ENCODE measurements at regions not wholly inside any gene's neighbourhood (a gene's known extent, or its start where the extent isn't known, plus 50 kb on each side); places are given as distances from the start of the nearest gene placed in this dataset.

DNA sequence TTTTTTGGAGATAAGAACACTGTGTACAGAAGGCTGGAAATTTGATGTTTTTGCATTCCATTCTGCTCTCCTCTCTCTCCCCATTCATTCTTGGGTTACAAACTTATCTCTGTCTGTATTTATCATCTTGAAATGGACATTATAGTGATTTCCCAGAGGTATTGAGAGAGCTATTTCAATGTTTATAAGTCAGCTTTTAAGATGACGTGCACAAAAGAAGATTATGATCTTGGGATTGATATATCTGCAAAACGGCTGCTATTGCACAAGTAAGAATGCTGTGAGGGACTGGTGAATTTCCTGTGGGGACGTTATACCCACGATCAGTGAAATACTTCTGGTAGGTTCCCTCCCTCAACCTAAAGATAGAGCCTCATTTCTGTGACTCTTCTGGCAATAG, 61.0 kb upstream of the DTNA start (continued):
- TF ChIP-seq ZNF224 (CRISPR knock-in tag; IDR thresholded peaks at IDR 0.05) (no peak), KDM5B (CRISPR knock-in tag; IDR thresholded peaks at IDR 0.05; ENCODE audit: borderline replicate concordance) (no peak), BCL6 (CRISPR knock-in tag; IDR thresholded peaks at IDR 0.05) (no peak), ZBTB3 (CRISPR knock-in tag; IDR thresholded peaks at IDR 0.05; ENCODE audit: borderline replicate concordance, low read depth) (no peak), RBM22 (optimal IDR thresholded peaks at IDR 0.05; ENCODE audit: low read length) (no peak), ZBTB20 (CRISPR knock-in tag; IDR thresholded peaks at IDR 0.05; ENCODE audit: borderline replicate concordance, low read depth) (no peak)
- TF ChIP-seq, protein P1, sequence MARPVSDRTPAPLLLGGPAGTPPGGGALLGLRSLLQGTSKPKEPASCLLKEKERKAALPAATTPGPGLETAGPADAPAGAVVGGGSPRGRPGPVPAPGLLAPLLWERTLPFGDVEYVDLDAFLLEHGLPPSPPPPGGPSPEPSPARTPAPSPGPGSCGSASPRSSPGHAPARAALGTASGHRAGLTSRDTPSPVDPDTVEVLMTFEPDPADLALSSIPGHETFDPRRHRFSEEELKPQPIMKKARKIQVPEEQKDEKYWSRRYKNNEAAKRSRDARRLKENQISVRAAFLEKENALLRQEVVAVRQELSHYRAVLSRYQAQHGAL (CRISPR knock-in tag; IDR thresholded peaks at IDR 0.05; ENCODE audit: not compliant biosample characterization) = no peak

DNA sequence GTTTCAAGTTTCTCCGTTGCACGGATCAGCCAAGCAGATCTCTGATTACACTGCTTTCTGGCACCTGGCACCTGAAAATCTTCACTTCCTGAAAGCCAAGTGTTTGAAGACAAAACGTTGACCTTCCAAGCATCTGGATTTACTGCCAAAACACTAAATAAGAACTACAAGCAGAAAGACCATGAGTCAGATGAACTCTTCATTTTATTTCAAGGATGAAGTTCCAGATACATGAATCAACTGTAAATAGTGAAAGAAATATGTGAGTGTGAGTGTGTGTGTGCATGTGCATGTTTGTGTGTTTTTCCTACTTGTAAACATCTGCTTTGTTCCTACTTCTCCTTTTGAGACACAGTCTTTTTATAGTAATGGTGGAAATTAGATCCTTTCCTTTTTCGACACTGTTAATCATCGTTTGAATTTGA, 60.0 kb upstream of the DTNA start:
- H3K4me3 ChIP-seq (replicated peaks in 1 of 3; ENCODE audit: insufficient read depth in 1 of 3, low read depth in 2 of 3, low read length in 3 of 3) = no peak overlapping the region
- ChIA-PET POLR2A (no interaction called here), CTCF (ENCODE audit: low intra/inter-chr PET ratio, low total read pairs) (no interaction called here)
- intact Hi-C loops (cut with micrococcal nuclease; ENCODE audit: unreplicated experiment) = no loop called here
- H2AFZ ChIP-seq (ENCODE audit: low read length) = no peak overlapping the region
- FAIRE-seq = no peak
- no peaks in the 10 kb centered on the region for H3K27me3 ChIP-seq (ENCODE audit: control insufficient read depth in 1 of 2, insufficient read depth in 2 of 2, low read length in 2 of 2)
- no peak for TF ChIP-seq CEBPG (CRISPR knock-in tag; IDR thresholded peaks at IDR 0.05)
- TF ChIP-seq BRD4 (CRISPR knock-in tag; IDR thresholded peaks at IDR 0.05) = no peak
- no peak for TF ChIP-seq RXRA (CRISPR knock-in tag; IDR thresholded peaks at IDR 0.05)
- no peak for TF ChIP-seq ZNF501 (CRISPR knock-in tag; IDR thresholded peaks at IDR 0.05)
- TF ChIP-seq ZNF569 (CRISPR knock-in tag; IDR thresholded peaks at IDR 0.05; ENCODE audit: borderline replicate concordance) = no peak
- TF ChIP-seq, protein P2, sequence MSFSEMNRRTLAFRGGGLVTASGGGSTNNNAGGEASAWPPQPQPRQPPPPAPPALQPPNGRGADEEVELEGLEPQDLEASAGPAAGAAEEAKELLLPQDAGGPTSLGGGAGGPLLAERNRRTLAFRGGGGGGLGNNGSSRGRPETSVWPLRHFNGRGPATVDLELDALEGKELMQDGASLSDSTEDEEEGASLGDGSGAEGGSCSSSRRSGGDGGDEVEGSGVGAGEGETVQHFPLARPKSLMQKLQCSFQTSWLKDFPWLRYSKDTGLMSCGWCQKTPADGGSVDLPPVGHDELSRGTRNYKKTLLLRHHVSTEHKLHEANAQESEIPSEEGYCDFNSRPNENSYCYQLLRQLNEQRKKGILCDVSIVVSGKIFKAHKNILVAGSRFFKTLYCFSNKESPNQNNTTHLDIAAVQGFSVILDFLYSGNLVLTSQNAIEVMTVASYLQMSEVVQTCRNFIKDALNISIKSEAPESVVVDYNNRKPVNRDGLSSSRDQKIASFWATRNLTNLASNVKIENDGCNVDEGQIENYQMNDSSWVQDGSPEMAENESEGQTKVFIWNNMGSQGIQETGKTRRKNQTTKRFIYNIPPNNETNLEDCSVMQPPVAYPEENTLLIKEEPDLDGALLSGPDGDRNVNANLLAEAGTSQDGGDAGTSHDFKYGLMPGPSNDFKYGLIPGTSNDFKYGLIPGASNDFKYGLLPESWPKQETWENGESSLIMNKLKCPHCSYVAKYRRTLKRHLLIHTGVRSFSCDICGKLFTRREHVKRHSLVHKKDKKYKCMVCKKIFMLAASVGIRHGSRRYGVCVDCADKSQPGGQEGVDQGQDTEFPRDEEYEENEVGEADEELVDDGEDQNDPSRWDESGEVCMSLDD (CRISPR knock-in tag; IDR thresholded peaks at IDR 0.05; ENCODE audit: borderline replicate concordance) = no peak
- TF ChIP-seq ZBTB21 (CRISPR knock-in tag; IDR thresholded peaks at IDR 0.05) = no peak
- H3K9ac ChIP-seq (ENCODE audit: insufficient read depth, low read depth, low read length) = no peak overlapping the region
- BruUV-seq (replicated peaks) = no TSS peak
- no peak overlapping the region for H3K27ac ChIP-seq (ENCODE audit: extremely low read length, insufficient read depth, low read length)
- no peaks in the 10 kb centered on the region for H4K20me1 ChIP-seq (ENCODE audit: insufficient read depth, low read length)
- in situ Hi-C loops (cut with HindIII; ENCODE audit: extremely low pct_ligation_motif_present, low pct_unique_long_range_greater_than_20kb) = no loop called here
- DNase-seq (ENCODE audit: low spot score) = no peak
- H3K4me2 ChIP-seq (ENCODE audit: low read depth, low read length) = no peak overlapping the region
- H3K79me2 ChIP-seq (ENCODE audit: insufficient read depth, low read length) = no peaks in the 10 kb centered on the region
- no peak for ATAC-seq
- WGBS (ENCODE audit: low lambda C conversion rate) = 77% methylated on average over 5 of the region's 5 CpGs
- H3K9me3 ChIP-seq (ENCODE audit: low read length) = no peaks in the 10 kb centered on the region
- H3K36me3 ChIP-seq (replicated peaks in 1 of 2; ENCODE audit: control insufficient read depth in 1 of 2, insufficient read depth in 2 of 2, low read length in 2 of 2) = no peaks in the 10 kb centered on the region
- H3K4me1 ChIP-seq (ENCODE audit: insufficient read depth, low read length) = no peaks in the 10 kb centered on the region
